Amygdala (tissue), 56 donors: ENCODE measurements at regions not wholly inside any gene's neighbourhood (a gene's known extent, or its start where the extent isn't known, plus 50 kb on each side); places are given as distances from the start of the nearest gene placed in this dataset.

Experiments used
- DNase-seq, 56 donors: peaks; one replicate each; lab custom pipeline; 2025; lab: John Stamatoyannopoulos, UW

GRCh38 chr1:118739501-118739900, 248.6 kb downstream of the TBX15 start:
- no peak for DNase-seq

- DNase-seq, result no peak
Measured at GRCh38 chr1:118736322-118736721, 251.8 kb downstream of the TBX15 start.

- no peak for DNase-seq
Measured at GRCh38 chr1:118717893-118718292, 270.2 kb downstream of the TBX15 start.

DNA sequence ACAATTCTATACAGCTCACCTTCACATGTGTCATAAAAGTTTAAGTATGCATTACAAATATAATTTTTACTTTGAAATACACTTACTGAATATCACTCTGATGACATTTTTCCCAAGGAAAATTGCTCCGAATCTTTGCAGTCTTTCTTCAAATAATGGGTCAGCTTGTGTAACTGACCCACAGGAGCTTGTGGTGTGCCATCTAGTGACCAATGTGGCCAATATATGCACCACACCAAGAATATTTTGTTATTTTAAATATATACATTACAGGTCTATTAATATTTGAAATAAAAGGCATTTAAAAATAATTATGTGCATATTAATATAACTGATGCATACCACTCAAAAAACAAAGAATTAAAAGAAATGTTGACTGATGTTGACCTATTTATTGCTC, 271.4 kb downstream of the TBX15 start:
- DNase-seq, result no peak

DNA sequence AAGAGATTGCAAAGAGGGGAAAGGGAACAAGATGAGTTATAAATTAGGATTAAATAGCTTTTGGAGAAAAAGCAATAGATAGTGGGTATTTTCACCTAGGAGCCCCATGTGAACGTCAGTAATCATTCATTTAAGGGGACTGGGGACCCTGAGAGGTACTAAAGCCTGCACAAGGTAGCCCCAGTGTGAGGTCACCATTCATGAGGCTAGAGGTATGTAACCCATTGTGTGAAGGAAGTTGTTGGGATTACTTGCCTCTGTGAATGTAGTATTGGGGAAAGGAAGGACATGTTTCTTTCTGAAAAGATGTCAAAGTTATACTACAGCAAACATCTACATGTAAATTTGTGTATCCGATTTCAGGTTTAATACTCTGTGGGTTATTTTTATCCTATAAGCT, 276.8 kb downstream of the TBX15 start:
- DNase-seq, result no peak

GRCh38 chr1:118698911-118699310, 289.2 kb downstream of the TBX15 start:
- DNase-seq, result no peak

GRCh38 chr1:118692143-118692542, 296.0 kb downstream of the TBX15 start:
- DNase-seq, result no peak

DNA sequence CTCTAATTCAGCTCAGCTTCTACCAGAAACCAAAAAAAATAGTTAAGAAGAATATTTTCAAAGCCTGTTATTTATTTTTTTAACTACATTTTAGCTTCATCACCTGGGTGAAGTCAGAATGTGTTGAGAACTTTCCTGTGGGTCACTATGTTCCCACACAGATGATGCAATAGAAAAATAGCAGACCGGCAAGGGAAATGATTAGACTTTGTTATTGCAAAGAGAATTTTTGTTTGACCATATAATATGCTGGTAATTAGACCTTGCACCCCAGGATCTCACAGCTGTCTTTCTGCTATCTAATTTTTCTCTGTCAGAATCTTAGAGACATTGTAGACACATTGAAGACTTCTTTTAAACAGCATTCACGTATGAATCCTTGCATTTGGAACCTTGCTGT, 299.3 kb downstream of the TBX15 start:
- DNase-seq, result no peak

GRCh38 chr1:118661769-118662320, 326.3 kb downstream of the TBX15 start:
- no peak for DNase-seq

DNA sequence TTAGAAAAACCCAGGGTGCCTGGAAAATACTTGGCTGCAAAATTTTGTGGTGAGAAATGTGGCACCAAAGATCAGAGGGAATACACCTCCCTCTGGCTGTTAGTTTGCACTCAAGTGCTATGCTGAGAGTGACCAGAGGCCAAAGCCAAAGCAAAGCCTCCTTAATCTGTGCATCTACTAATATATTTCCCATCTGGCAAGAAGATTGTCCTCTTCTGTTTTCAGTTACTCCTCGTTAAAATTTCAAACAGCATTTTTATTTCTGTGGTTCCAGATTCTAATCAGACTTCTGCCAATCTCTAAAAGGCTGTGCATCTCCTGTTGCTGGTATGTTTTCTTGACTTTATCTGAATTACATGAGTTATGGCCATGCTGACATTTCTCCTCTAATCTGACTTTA, 327.4 kb downstream of the TBX15 start:
- no peak for DNase-seq

DNA sequence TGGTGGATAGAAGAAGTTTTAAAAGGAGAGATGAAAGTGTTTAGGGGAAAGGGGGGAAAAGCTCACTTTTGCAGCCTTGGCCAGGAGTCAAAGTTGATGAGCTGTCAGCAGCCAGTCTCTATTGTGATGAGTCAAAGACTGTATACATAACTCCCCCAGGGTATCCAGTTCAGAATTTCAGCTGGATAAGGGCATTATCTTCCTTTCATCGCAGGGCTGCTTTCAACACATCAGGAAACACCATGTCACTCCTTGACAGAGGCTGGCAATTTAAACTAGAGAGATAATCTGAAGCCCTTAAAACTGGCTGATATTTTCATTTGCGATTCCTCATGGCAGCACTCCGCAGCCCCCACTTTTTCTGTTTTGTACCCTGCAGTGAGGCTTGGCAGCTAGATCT, 328.5 kb downstream of the TBX15 start:
- DNase-seq, result no peak

GRCh38 chr1:118650107-118650807, 337.9 kb downstream of the TBX15 start:
- no peak for DNase-seq

- DNase-seq, result no peak
Measured at GRCh38 chr1:118649369-118650106, 338.6 kb downstream of the TBX15 start.

DNA sequence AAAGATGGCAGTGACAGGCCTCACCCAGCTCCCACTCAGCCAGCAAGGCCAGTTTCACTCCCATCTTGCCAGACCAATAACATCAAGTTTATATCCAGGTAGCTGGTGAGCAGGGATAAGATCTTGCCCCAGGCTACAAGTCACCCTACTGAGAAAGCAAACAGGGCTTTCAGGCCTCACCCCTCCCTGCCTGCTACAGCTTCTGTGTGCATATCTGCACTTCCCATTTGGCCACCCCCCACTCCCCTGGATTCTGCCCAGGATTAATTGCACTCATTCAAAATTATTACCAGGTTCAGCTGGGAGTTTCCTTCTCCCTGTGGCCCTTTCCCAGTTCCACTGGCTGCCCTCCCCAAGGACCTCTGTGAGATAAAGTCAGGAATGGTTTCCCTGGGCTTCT, 352.1 kb downstream of the TBX15 start:
- no peak for DNase-seq

DNA sequence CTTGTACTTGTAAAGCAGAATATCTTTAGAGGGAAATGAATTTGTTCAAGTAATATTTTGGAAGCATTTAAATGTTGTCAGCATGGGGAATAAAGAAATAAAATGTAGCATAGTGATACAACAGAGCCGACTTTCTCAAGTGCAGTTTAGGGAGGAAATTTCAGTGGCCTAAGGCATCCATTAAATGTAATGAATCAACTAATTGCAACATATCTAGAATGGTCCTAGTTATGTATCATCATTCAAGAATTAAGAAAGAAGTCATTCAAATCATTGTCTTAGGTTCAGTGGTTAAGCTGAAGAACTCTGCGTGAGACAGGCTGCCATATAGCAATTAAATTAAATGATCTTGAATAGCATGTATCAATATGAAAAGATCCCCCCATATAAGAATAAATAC, 360.7 kb downstream of the TBX15 start:
- DNase-seq, result no peak

GRCh38 chr1:118621839-118622238, 366.3 kb downstream of the TBX15 start:
- DNase-seq, result no peak

GRCh38 chr1:118618618-118619340, 369.4 kb downstream of the TBX15 start:
- DNase-seq, result no peak

DNA sequence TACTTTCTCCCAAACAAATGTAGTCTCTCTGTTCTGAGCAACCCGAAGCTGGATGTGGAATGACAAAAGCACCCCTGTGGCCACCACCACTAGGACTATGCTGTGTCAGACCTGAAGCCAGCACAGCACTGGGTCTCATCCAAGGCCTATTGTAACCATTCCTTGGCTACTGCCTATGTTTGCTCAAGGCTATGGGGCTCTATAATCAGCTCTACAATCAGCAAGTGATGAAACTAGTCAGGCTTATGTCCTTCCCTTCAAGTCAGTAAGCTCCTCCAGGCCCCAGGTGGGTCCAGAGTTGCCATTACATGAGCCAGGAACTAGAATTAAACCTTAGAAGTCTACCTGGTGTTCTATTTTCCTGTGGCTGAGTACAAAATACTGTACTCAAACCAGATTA, 370.2 kb downstream of the TBX15 start:
- no peak for DNase-seq

GRCh38 chr1:118615066-118615465, 373.1 kb downstream of the TBX15 start:
- no peak for DNase-seq

GRCh38 chr1:118589238-118589846, 398.8 kb downstream of the TBX15 start:
- no peak for DNase-seq

GRCh38 chr1:118588566-118588965, 399.6 kb downstream of the TBX15 start:
- no peak for DNase-seq
